ENCODE measurements at regions not wholly inside any gene's neighbourhood (a gene's known extent, or its start where the extent isn't known, plus 50 kb on each side); places are given as distances from the start of the nearest gene placed in this dataset.

- H3K4me3 ChIP-seq (ENCODE audit: low read depth in 1 of 2, low read length in 2 of 2): no peak overlapping the region
- H3K27me3 ChIP-seq (ENCODE audit: low read depth, low read length): no peaks in the 10 kb centered on the region
- no peaks in the 10 kb centered on the region for H3K36me3 ChIP-seq (ENCODE audit: control insufficient read depth in 1 of 2, insufficient read depth in 2 of 2, low read length in 2 of 2)
- no peaks in the 10 kb centered on the region for H3K4me1 ChIP-seq (ENCODE audit: control insufficient read depth in 1 of 2, insufficient read depth in 2 of 2, low read length in 2 of 2)
- peaks cover 0 to 3% of the 10 kb centered on the region in 2 donors for H3K9me3 ChIP-seq (ENCODE audit: control insufficient read depth in 1 of 2, low read length in 2 of 2)
- no peak overlapping the region for H3K27ac ChIP-seq (ENCODE audit: low read length)
Observed at GRCh38 chr18:22020867-22021370, 148.5 kb upstream of the GATA6 start.

DNA sequence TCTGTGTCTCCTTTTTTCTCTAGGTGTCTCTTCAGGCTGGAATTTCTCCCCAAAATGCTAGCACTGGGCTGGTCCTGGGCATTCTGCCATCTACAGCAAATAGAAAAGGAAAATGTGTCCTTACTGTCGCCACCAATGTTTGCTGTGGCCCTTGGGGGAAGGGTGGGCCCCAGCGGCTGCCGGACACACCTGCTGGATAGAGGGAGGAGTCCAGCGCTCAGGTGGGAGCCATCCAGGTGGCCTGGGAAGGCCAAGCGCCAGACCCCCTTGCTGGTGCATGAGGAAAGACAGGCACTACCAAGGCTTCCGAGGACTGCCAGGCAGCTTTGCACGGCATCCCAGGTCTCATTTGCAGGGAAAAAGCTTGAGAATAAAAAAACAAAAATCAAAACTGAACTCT, 147.7 kb upstream of the GATA6 start:
- H3K27ac ChIP-seq (ENCODE audit: low read length): no peak overlapping the region

DNA sequence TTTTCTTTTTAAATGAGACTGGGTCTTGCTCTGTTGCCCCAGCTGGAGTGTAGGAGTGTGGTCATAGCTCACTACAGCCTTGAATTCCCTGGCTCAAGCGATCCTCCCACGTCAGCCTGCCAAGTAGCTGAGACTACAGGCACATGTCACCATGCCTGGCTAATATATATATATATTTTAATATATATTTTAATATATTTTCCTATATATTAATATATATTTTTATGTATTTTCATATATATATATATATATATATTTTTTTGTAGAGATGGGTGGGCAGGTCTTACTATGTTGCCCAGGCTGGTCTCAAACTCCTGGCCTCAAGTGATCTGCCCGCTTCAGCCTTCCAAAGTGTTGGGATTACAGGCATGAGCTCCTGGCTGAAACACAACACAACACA, 144.5 kb upstream of the GATA6 start:
- Histone ChIP-seq H3K4me1 (ENCODE audit: control insufficient read depth in 1 of 2, insufficient read depth in 2 of 2, low read length in 2 of 2) (no peaks in the 10 kb centered on the region), H3K27me3 (ENCODE audit: low read depth, low read length) (no peaks in the 10 kb centered on the region), H3K27ac (ENCODE audit: low read length) (no peak overlapping the region), H3K9me3 (ENCODE audit: control insufficient read depth in 1 of 2, low read length in 2 of 2) (no peaks in the 10 kb centered on the region), H3K36me3 (ENCODE audit: control insufficient read depth in 1 of 2, insufficient read depth in 2 of 2, low read length in 2 of 2) (no peaks in the 10 kb centered on the region), H3K4me3 (ENCODE audit: low read depth in 1 of 2, low read length in 2 of 2) (no peak overlapping the region)

More for the DNA sequence above, 147.7 kb upstream of the GATA6 start:
- no peaks in the 10 kb centered on the region for H3K36me3 ChIP-seq (ENCODE audit: control insufficient read depth in 1 of 2, insufficient read depth in 2 of 2, low read length in 2 of 2)
- no peaks in the 10 kb centered on the region for H3K27me3 ChIP-seq (ENCODE audit: low read depth, low read length)
- H3K9me3 ChIP-seq (ENCODE audit: control insufficient read depth in 1 of 2, low read length in 2 of 2): no peaks in the 10 kb centered on the region
- no peaks in the 10 kb centered on the region for H3K4me1 ChIP-seq (ENCODE audit: control insufficient read depth in 1 of 2, insufficient read depth in 2 of 2, low read length in 2 of 2)
- H3K4me3 ChIP-seq (ENCODE audit: low read depth in 1 of 2, low read length in 2 of 2): no peak overlapping the region

GRCh38 chr18:22026362-22026761, 143.0 kb upstream of the GATA6 start:
- no peak overlapping the region for H3K4me3 ChIP-seq (ENCODE audit: low read depth in 1 of 2, low read length in 2 of 2)
- no peaks in the 10 kb centered on the region for H3K36me3 ChIP-seq (ENCODE audit: control insufficient read depth in 1 of 2, insufficient read depth in 2 of 2, low read length in 2 of 2)
- no peaks in the 10 kb centered on the region for H3K27me3 ChIP-seq (ENCODE audit: low read depth, low read length)
- no peaks in the 10 kb centered on the region for H3K4me1 ChIP-seq (ENCODE audit: control insufficient read depth in 1 of 2, insufficient read depth in 2 of 2, low read length in 2 of 2)
- H3K9me3 ChIP-seq (ENCODE audit: control insufficient read depth in 1 of 2, low read length in 2 of 2): no peaks in the 10 kb centered on the region
- H3K27ac ChIP-seq (ENCODE audit: low read length): no peak overlapping the region

DNA sequence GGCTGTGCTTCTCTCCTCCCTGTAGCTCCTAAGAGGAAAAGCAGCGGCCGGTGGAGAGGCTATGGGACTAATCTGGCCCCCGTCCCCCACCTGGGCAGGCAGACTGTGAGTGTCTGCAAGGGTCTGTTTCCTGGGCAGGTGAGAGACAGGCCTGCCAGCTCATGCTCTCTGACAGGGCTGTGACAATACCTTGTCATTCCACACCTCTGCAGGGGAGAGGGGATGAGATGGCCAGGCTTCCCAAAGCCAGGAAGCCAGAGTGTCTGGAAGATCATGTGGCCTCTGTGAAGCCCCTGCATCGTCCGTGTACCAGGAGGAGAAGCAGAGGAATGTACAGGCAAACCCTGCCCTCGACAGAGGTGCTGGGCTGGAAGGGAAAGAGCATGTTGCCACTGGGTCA, 142.5 kb upstream of the GATA6 start:
- no peak overlapping the region for H3K4me3 ChIP-seq (ENCODE audit: low read depth in 1 of 2, low read length in 2 of 2)
- no peaks in the 10 kb centered on the region for H3K27me3 ChIP-seq (ENCODE audit: low read depth, low read length)
- H3K36me3 ChIP-seq (ENCODE audit: control insufficient read depth in 1 of 2, insufficient read depth in 2 of 2, low read length in 2 of 2): no peaks in the 10 kb centered on the region
- H3K4me1 ChIP-seq (ENCODE audit: control insufficient read depth in 1 of 2, insufficient read depth in 2 of 2, low read length in 2 of 2): no peaks in the 10 kb centered on the region
- H3K9me3 ChIP-seq (ENCODE audit: control insufficient read depth in 1 of 2, low read length in 2 of 2): no peaks in the 10 kb centered on the region
- H3K27ac ChIP-seq (ENCODE audit: low read length): no peak overlapping the region

DNA sequence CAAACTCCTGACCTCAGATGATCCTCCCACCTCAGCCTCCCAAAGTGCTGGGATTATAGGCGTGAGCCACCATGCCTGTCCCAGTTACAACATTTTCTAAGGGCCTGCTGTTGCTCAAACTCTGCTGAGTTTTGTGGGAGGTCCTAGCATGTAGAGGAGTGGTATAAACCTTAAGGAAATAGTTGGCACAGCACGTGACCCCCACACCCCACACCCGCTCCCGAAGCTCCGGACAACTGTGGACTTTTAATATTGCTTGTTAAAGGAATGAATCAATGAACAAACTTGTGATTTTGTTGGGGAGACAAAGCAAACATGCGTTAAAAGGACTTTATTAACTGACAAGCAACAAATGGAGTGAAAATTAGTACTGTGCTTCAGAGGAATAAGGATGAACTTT, 137.8 kb upstream of the GATA6 start:
- no peaks in the 10 kb centered on the region for H3K9me3 ChIP-seq (ENCODE audit: control insufficient read depth in 1 of 2, low read length in 2 of 2)
- no peaks in the 10 kb centered on the region for H3K36me3 ChIP-seq (ENCODE audit: control insufficient read depth in 1 of 2, insufficient read depth in 2 of 2, low read length in 2 of 2)
- H3K27me3 ChIP-seq (ENCODE audit: low read depth, low read length): no peaks in the 10 kb centered on the region
- H3K4me1 ChIP-seq (ENCODE audit: control insufficient read depth in 1 of 2, insufficient read depth in 2 of 2, low read length in 2 of 2): no peaks in the 10 kb centered on the region
- no peak overlapping the region for H3K4me3 ChIP-seq (ENCODE audit: low read depth in 1 of 2, low read length in 2 of 2)
- no peak overlapping the region for H3K27ac ChIP-seq (ENCODE audit: low read length)

- no peak overlapping the region for H3K27ac ChIP-seq (ENCODE audit: low read length)
Observed at GRCh38 chr18:22032392-22032961, 136.9 kb upstream of the GATA6 start.

DNA sequence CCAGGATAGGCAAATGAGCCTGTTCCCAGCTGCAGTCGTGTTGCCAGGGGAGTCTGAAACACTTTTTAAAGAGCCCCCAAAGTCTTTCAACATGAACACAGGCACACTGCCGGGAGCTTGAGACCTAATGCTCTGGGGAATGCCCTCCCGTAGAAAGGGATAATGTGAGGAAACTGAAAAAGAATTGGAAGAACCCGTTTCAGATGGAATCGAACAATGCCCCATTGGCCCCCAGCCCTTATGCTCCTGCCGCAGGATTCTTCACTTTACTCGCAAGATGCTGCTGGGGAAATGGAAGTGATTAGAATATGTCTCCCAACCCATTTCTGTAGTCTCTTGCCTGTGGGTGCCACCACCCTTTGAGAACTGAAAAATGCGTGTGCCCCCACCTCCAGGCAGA, 136.3 kb upstream of the GATA6 start:
- Histone ChIP-seq H3K27me3 (ENCODE audit: low read depth, low read length) (no peaks in the 10 kb centered on the region), H3K9me3 (ENCODE audit: control insufficient read depth in 1 of 2, low read length in 2 of 2) (no peaks in the 10 kb centered on the region), H3K4me3 (ENCODE audit: low read depth in 1 of 2, low read length in 2 of 2) (no peak overlapping the region), H3K27ac (ENCODE audit: low read length) (no peak overlapping the region), H3K4me1 (ENCODE audit: control insufficient read depth in 1 of 2, insufficient read depth in 2 of 2, low read length in 2 of 2) (no peaks in the 10 kb centered on the region), H3K36me3 (ENCODE audit: control insufficient read depth in 1 of 2, insufficient read depth in 2 of 2, low read length in 2 of 2) (no peaks in the 10 kb centered on the region)

More at GRCh38 chr18:22032392-22032961, 136.9 kb upstream of the GATA6 start:
- no peaks in the 10 kb centered on the region for H3K4me1 ChIP-seq (ENCODE audit: control insufficient read depth in 1 of 2, insufficient read depth in 2 of 2, low read length in 2 of 2)
- no peak overlapping the region for H3K4me3 ChIP-seq (ENCODE audit: low read depth in 1 of 2, low read length in 2 of 2)
- no peaks in the 10 kb centered on the region for H3K27me3 ChIP-seq (ENCODE audit: low read depth, low read length)
- no peaks in the 10 kb centered on the region for H3K9me3 ChIP-seq (ENCODE audit: control insufficient read depth in 1 of 2, low read length in 2 of 2)
- H3K36me3 ChIP-seq (ENCODE audit: control insufficient read depth in 1 of 2, insufficient read depth in 2 of 2, low read length in 2 of 2): no peaks in the 10 kb centered on the region

- Histone ChIP-seq H3K4me1 (ENCODE audit: control insufficient read depth in 1 of 2, insufficient read depth in 2 of 2, low read length in 2 of 2) (no peaks in the 10 kb centered on the region), H3K9me3 (ENCODE audit: control insufficient read depth in 1 of 2, low read length in 2 of 2) (no peaks in the 10 kb centered on the region), H3K27me3 (ENCODE audit: low read depth, low read length) (no peaks in the 10 kb centered on the region), H3K27ac (ENCODE audit: low read length) (no peak overlapping the region), H3K36me3 (ENCODE audit: control insufficient read depth in 1 of 2, insufficient read depth in 2 of 2, low read length in 2 of 2) (no peaks in the 10 kb centered on the region), H3K4me3 (ENCODE audit: low read depth in 1 of 2, low read length in 2 of 2) (no peak overlapping the region)
Observed at GRCh38 chr18:22034276-22034675, 135.1 kb upstream of the GATA6 start.

GRCh38 chr18:22040533-22040932, 128.9 kb upstream of the GATA6 start:
- H3K4me3 ChIP-seq (ENCODE audit: low read depth in 1 of 2, low read length in 2 of 2): no peak overlapping the region
- no peaks in the 10 kb centered on the region for H3K4me1 ChIP-seq (ENCODE audit: control insufficient read depth in 1 of 2, insufficient read depth in 2 of 2, low read length in 2 of 2)
- no peaks in the 10 kb centered on the region for H3K9me3 ChIP-seq (ENCODE audit: control insufficient read depth in 1 of 2, low read length in 2 of 2)
- H3K27me3 ChIP-seq (ENCODE audit: low read depth, low read length): no peaks in the 10 kb centered on the region
- H3K27ac ChIP-seq (ENCODE audit: low read length): no peak overlapping the region
- H3K36me3 ChIP-seq (ENCODE audit: control insufficient read depth in 1 of 2, insufficient read depth in 2 of 2, low read length in 2 of 2): no peaks in the 10 kb centered on the region

- no peaks in the 10 kb centered on the region for H3K4me1 ChIP-seq (ENCODE audit: control insufficient read depth in 1 of 2, insufficient read depth in 2 of 2, low read length in 2 of 2)
- H3K36me3 ChIP-seq (ENCODE audit: control insufficient read depth in 1 of 2, insufficient read depth in 2 of 2, low read length in 2 of 2): no peaks in the 10 kb centered on the region
- no peaks in the 10 kb centered on the region for H3K27me3 ChIP-seq (ENCODE audit: low read depth, low read length)
- no peaks in the 10 kb centered on the region for H3K9me3 ChIP-seq (ENCODE audit: control insufficient read depth in 1 of 2, low read length in 2 of 2)
- no peak overlapping the region for H3K4me3 ChIP-seq (ENCODE audit: low read depth in 1 of 2, low read length in 2 of 2)
- peak overlapping the region; percentile 30 for H3K27ac ChIP-seq (ENCODE audit: low read length)
Observed at GRCh38 chr18:22043837-22044236, 125.6 kb upstream of the GATA6 start.

All from muscle layer of duodenum (tissue), 2 donors.